ENCODE measurements at regions not wholly inside any gene's neighbourhood (a gene's known extent, or its start where the extent isn't known, plus 50 kb on each side); places are given as distances from the start of the nearest gene placed in this dataset.
"Not testable (repeated sequence)": the region's sequence is repeated elsewhere in the genome, so short reads cannot be mapped to it uniquely, and the experiment has no call there.

GRCh38 chr15:92847841-92848240, 52.3 kb upstream of the CHD2 start:
- Histone ChIP-seq H3K4me1 (ENCODE audit: control insufficient read depth, insufficient read depth, low read length) (peaks cover 4% of the 10 kb centered on the region), H3K36me3 (ENCODE audit: control insufficient read depth, insufficient read depth, low read length) (no peaks in the 10 kb centered on the region), H3K27ac (ENCODE audit: low read depth, low read length) (no peak overlapping the region), H3K9ac (ENCODE audit: extremely low read depth, low read length, poor library complexity, severe bottlenecking) (no peak overlapping the region), H3K4me3 (ENCODE audit: low read length) (no peak overlapping the region), H3K27me3 (ENCODE audit: control insufficient read depth, insufficient read depth, low read length, poor library complexity, severe bottlenecking) (no peaks in the 10 kb centered on the region), H3K9me3 (ENCODE audit: control insufficient read depth, low read length) (no peaks in the 10 kb centered on the region)
- H3K27me3 Mint-ChIP-seq (ENCODE audit: insufficient read depth), result no peaks in the 10 kb centered on the region
- H3K9me3 Mint-ChIP-seq, result peaks cover 4% of the 10 kb centered on the region
- TF ChIP-seq CTCF (conservative IDR thresholded peaks at IDR 0.05), result no peak
- peaks cover 12% of the 10 kb centered on the region for H3K4me1 Mint-ChIP-seq
- H3K4me3 Mint-ChIP-seq, result no peak overlapping the region
- 93 to 100% methylated on average over 4 to 5 of the region's 5 CpGs for WGBS, 2 experiments (ENCODE audit: insufficient coverage in 1 of 2, insufficient read length in 1 of 2)
- H3K27ac Mint-ChIP-seq, result no peak overlapping the region
- H3K36me3 Mint-ChIP-seq (ENCODE audit: low read depth), result no peaks in the 10 kb centered on the region
- DNase-seq, result no peak

GRCh38 chr15:92848464-92848851, 51.7 kb upstream of the CHD2 start:
- Histone ChIP-seq H3K9me3 (ENCODE audit: control insufficient read depth, low read length) (no peaks in the 10 kb centered on the region), H3K27me3 (ENCODE audit: control insufficient read depth, insufficient read depth, low read length, poor library complexity, severe bottlenecking) (no peaks in the 10 kb centered on the region), H3K36me3 (ENCODE audit: control insufficient read depth, insufficient read depth, low read length) (no peaks in the 10 kb centered on the region), H3K4me3 (ENCODE audit: low read length) (no peak overlapping the region), H3K4me1 (ENCODE audit: control insufficient read depth, insufficient read depth, low read length) (peaks cover 4% of the 10 kb centered on the region), H3K27ac (ENCODE audit: low read depth, low read length) (no peak overlapping the region), H3K9ac (ENCODE audit: extremely low read depth, low read length, poor library complexity, severe bottlenecking) (no peak overlapping the region)
- Mint-ChIP-seq H3K27me3 (ENCODE audit: insufficient read depth) (no peaks in the 10 kb centered on the region), H3K4me3 (no peak overlapping the region), H3K27ac (no peak overlapping the region), H3K36me3 (ENCODE audit: low read depth) (no peaks in the 10 kb centered on the region), H3K9me3 (peaks cover 4% of the 10 kb centered on the region), H3K4me1 (peaks cover 12% of the 10 kb centered on the region)
- 93 to 95% methylated on average over 7 of the region's 7 CpGs for WGBS, 2 experiments (ENCODE audit: insufficient coverage in 1 of 2, insufficient read length in 1 of 2)
- no peak for TF ChIP-seq CTCF (conservative IDR thresholded peaks at IDR 0.05)
- no peak for DNase-seq

GRCh38 chr15:92848852-92849598, 51.1 kb upstream of the CHD2 start:
- H3K9me3 ChIP-seq (ENCODE audit: control insufficient read depth, low read length), result no peaks in the 10 kb centered on the region
- no peak overlapping the region for H3K9ac ChIP-seq (ENCODE audit: extremely low read depth, low read length, poor library complexity, severe bottlenecking)
- no peak for DNase-seq
- WGBS, 2 experiments (ENCODE audit: insufficient coverage in 1 of 2, insufficient read length in 1 of 2), result 87 to 100% methylated on average over 6 to 13 of the region's 13 CpGs
- H3K27ac ChIP-seq (ENCODE audit: low read depth, low read length), result no peak overlapping the region
- no peaks in the 10 kb centered on the region for H3K36me3 Mint-ChIP-seq (ENCODE audit: low read depth)
- peaks cover 12% of the 10 kb centered on the region for H3K4me1 Mint-ChIP-seq
- H3K9me3 Mint-ChIP-seq, result peaks cover 4% of the 10 kb centered on the region
- H3K27ac Mint-ChIP-seq, result no peak overlapping the region
- no peaks in the 10 kb centered on the region for H3K27me3 ChIP-seq (ENCODE audit: control insufficient read depth, insufficient read depth, low read length, poor library complexity, severe bottlenecking)
- no peak overlapping the region for H3K4me3 ChIP-seq (ENCODE audit: low read length)
- H3K4me1 ChIP-seq (ENCODE audit: control insufficient read depth, insufficient read depth, low read length), result peaks cover 4% of the 10 kb centered on the region
- H3K4me3 Mint-ChIP-seq, result no peak overlapping the region
- no peak for TF ChIP-seq CTCF (conservative IDR thresholded peaks at IDR 0.05)
- no peaks in the 10 kb centered on the region for H3K36me3 ChIP-seq (ENCODE audit: control insufficient read depth, insufficient read depth, low read length)
- H3K27me3 Mint-ChIP-seq (ENCODE audit: insufficient read depth), result no peaks in the 10 kb centered on the region

GRCh38 chr15:92850218-92850617, 49.9 kb upstream of the CHD2 start:
- not testable (repeated sequence) for H3K36me3 Mint-ChIP-seq (ENCODE audit: low read depth); H3K27me3 ChIP-seq (ENCODE audit: control insufficient read depth, insufficient read depth, low read length, poor library complexity, severe bottlenecking); H3K9me3 ChIP-seq (ENCODE audit: control insufficient read depth, low read length); H3K27ac ChIP-seq (ENCODE audit: low read depth, low read length); H3K4me3 ChIP-seq (ENCODE audit: low read length); H3K36me3 ChIP-seq (ENCODE audit: control insufficient read depth, insufficient read depth, low read length); DNase-seq; H3K9me3 Mint-ChIP-seq; H3K9ac ChIP-seq (ENCODE audit: extremely low read depth, low read length, poor library complexity, severe bottlenecking); H3K4me3 Mint-ChIP-seq; H3K4me1 ChIP-seq (ENCODE audit: control insufficient read depth, insufficient read depth, low read length); H3K4me1 Mint-ChIP-seq; H3K27ac Mint-ChIP-seq; H3K27me3 Mint-ChIP-seq (ENCODE audit: insufficient read depth)
- WGBS, 2 experiments (ENCODE audit: insufficient coverage in 1 of 2, insufficient read length in 1 of 2), result 94 to 100% methylated on average over 3 of the region's 3 CpGs

Measured in endodermal cell (in vitro differentiated cells).